Mesothelial cell of epicardium (in vitro differentiated cells): ENCODE measurements at regions not wholly inside any gene's neighbourhood (a gene's known extent, or its start where the extent isn't known, plus 50 kb on each side); places are given as distances from the start of the nearest gene placed in this dataset.
"Not testable (repeated sequence)": the region's sequence is repeated elsewhere in the genome, so short reads cannot be mapped to it uniquely, and the experiment has no call there.

Experiments used
- DNase-seq, 2 experiments: peaks; one replicate each; pipeline ENCODE4 v3.0.0; 2021; ENCODE audit warnings: low spot score in 2 of 2; ENCODE audit not compliant: unreplicated experiment in 2 of 2
- H3K27ac Mint-ChIP-seq: 2 replicates; pipeline ENCODE4 v1.8.0; 2021; ENCODE audit warnings: mixed read lengths
- H3K27me3 Mint-ChIP-seq: 2 replicates; pipeline ENCODE4 v1.8.0; 2021; ENCODE audit warnings: low read depth, mixed read lengths
- H3K36me3 Mint-ChIP-seq: 2 replicates; pipeline ENCODE4 v1.8.0; 2021; ENCODE audit warnings: mixed read lengths
- H3K4me1 Mint-ChIP-seq: 2 replicates; pipeline ENCODE4 v1.8.0; 2021; ENCODE audit warnings: mixed read lengths
- H3K4me3 Mint-ChIP-seq: 2 replicates; pipeline ENCODE4 v1.8.0; 2021; ENCODE audit warnings: mild to moderate bottlenecking, moderate library complexity, mixed read lengths
- H3K9me3 Mint-ChIP-seq: 2 replicates; pipeline ENCODE4 v1.8.0; 2021; ENCODE audit warnings: mixed read lengths
- CTCF ChIP-seq: fragments of 200-600 bp; sonication (generic); IDR thresholded peaks from one replicate; pipeline ENCODE4 v1.5.0; 2021; ENCODE audit warnings: antibody characterized with exemption; ENCODE audit not compliant: unreplicated experiment

GRCh38 chr5:18799482-18800128 lies 1165.3 kb downstream of the TAF11L14 start:
- Mint-ChIP-seq H3K4me1 (peaks cover 4% of the 10 kb centered on the region), H3K27me3 (no peaks in the 10 kb centered on the region), H3K27ac (no peak overlapping the region), H3K9me3 (peaks cover 3% of the 10 kb centered on the region), H3K4me3 (no peak overlapping the region), H3K36me3 (no peaks in the 10 kb centered on the region)
- DNase-seq: no peak
- no peak for TF ChIP-seq CTCF

GRCh38 chr5:18800293-18801025 lies 1166.2 kb downstream of the TAF11L14 start:
- Mint-ChIP-seq H3K27me3 (no peaks in the 10 kb centered on the region), H3K36me3 (no peaks in the 10 kb centered on the region), H3K4me1 (peaks cover 4% of the 10 kb centered on the region), H3K9me3 (peaks cover 3% of the 10 kb centered on the region), H3K4me3 (no peak overlapping the region), H3K27ac (no peak overlapping the region)
- no peak for TF ChIP-seq CTCF
- DNase-seq: no peak

DNA sequence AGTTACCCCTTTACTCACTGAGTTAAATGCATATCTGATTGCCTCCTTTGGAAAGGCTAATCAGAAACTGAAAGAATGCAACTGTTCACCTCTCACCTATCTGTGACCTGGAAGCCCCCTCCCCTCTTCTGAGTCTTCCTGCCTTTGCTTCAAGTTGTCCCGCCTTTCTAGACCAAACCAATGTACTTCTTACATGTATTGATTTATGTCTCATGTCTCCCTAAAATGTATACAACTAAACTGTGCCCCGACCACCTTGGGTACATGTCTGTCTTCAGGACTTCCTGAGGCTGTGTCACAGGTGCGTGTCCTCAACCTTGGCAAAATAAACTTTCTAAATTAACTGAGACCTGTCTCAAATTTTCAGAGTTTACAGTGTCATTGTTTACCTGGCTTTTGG lies 1167.2 kb downstream of the TAF11L14 start:
- not testable (repeated sequence) for H3K36me3 Mint-ChIP-seq, H3K9me3 Mint-ChIP-seq, H3K27ac Mint-ChIP-seq, DNase-seq, H3K4me1 Mint-ChIP-seq, H3K27me3 Mint-ChIP-seq, H3K4me3 Mint-ChIP-seq

DNA sequence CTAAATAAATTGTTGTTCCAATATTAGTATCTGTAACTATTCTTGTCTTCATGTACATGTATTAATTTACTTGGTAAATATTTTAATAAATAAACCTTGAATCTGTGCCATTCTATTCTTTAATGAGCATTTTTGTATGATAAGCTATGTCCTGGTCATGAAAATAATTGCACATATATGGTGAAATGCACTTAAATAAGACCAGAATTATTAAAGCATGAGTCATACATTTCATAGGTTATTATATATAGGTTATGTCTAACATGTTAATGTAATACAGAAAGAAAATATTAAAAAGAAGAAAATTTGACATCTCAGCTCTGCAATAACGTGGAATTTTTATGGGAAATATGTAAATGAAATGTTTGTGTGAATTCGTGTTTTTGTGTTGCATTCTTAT lies 1168.1 kb downstream of the TAF11L14 start:
- no peak for TF ChIP-seq CTCF
- no peaks in the 10 kb centered on the region for H3K36me3 Mint-ChIP-seq
- peaks cover under 1% of the 10 kb centered on the region for H3K4me1 Mint-ChIP-seq
- no peak overlapping the region for H3K4me3 Mint-ChIP-seq
- no peak for DNase-seq
- no peaks in the 10 kb centered on the region for H3K27me3 Mint-ChIP-seq
- no peak overlapping the region for H3K27ac Mint-ChIP-seq
- peaks cover 3% of the 10 kb centered on the region for H3K9me3 Mint-ChIP-seq

DNA sequence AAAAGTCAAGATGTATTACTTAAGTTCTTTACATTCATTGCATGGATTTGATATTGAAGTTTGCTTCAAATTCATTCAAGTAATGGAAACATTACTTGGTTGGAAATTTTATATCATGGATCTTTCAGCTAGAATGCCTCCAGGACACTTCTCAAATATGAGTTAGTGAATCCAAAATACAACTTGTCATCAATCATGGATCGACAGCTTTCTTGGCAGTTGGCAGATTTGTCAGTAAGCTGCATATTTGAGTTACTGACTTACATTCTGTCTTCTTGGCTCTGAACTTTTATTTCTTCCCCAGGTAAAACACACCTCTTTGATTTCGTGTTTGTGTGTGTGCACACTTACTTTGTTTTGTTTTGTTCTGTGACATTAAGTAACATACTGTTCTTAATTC lies 1171.1 kb downstream of the TAF11L14 start:
- Mint-ChIP-seq H3K9me3 (peaks cover 3% of the 10 kb centered on the region), H3K27me3 (no peaks in the 10 kb centered on the region), H3K4me1 (no peaks in the 10 kb centered on the region), H3K27ac (no peak overlapping the region), H3K36me3 (no peaks in the 10 kb centered on the region), H3K4me3 (no peak overlapping the region)
- no peak for DNase-seq
- TF ChIP-seq CTCF: no peak

- Mint-ChIP-seq H3K27me3 (no peaks in the 10 kb centered on the region), H3K27ac (no peak overlapping the region)
These were observed 1173.2 kb downstream of the TAF11L14 start for GRCh38 chr5:18807256-18808149.

More at GRCh38 chr5:18807256-18808149, 1173.2 kb downstream of the TAF11L14 start:
- no peaks in the 10 kb centered on the region for H3K4me1 Mint-ChIP-seq
- no peak for TF ChIP-seq CTCF
- DNase-seq: no peak
- H3K9me3 Mint-ChIP-seq: no peaks in the 10 kb centered on the region
- no peak overlapping the region for H3K4me3 Mint-ChIP-seq
- H3K36me3 Mint-ChIP-seq: no peaks in the 10 kb centered on the region
